ENCODE measurements at regions not wholly inside any gene's neighbourhood (a gene's known extent, or its start where the extent isn't known, plus 50 kb on each side); places are given as distances from the start of the nearest gene placed in this dataset.

GRCh38 chr3:72432246-72432645, 416.0 kb downstream of the SHQ1 start:
- DNase-seq (ENCODE audit: low read depth) = no peak

GRCh38 chr3:72429589-72430353, 418.5 kb downstream of the SHQ1 start:
- no peak for DNase-seq (ENCODE audit: low read depth)

GRCh38 chr3:72428803-72429202, 419.4 kb downstream of the SHQ1 start:
- no peak for DNase-seq (ENCODE audit: low read depth)

GRCh38 chr3:72427624-72428023, 420.6 kb downstream of the SHQ1 start:
- no peak for DNase-seq (ENCODE audit: low read depth)

GRCh38 chr3:72426618-72427397, 421.4 kb downstream of the SHQ1 start:
- DNase-seq (ENCODE audit: low read depth) = no peak

GRCh38 chr3:72423643-72424042, 424.6 kb downstream of the SHQ1 start:
- no peak for DNase-seq (ENCODE audit: low read depth)

- no peak for DNase-seq (ENCODE audit: low read depth)
Observed at GRCh38 chr3:72421786-72422185, 426.5 kb downstream of the SHQ1 start.

GRCh38 chr3:72421126-72421525, 427.1 kb downstream of the SHQ1 start:
- DNase-seq (ENCODE audit: low read depth) = no peak

GRCh38 chr3:72418856-72419255, 429.4 kb downstream of the SHQ1 start:
- no peak for DNase-seq (ENCODE audit: low read depth)

- DNase-seq (ENCODE audit: low read depth) = no peak
Observed at GRCh38 chr3:72418244-72418643, 430.0 kb downstream of the SHQ1 start.

GRCh38 chr3:72414481-72415016, 433.7 kb downstream of the SHQ1 start:
- DNase-seq (ENCODE audit: low read depth) = no peak

- no peak for DNase-seq (ENCODE audit: low read depth)
Observed at GRCh38 chr3:72413228-72413627, 435.0 kb downstream of the SHQ1 start.

GRCh38 chr3:72412340-72412956, 435.8 kb downstream of the SHQ1 start:
- no peak for DNase-seq (ENCODE audit: low read depth)

GRCh38 chr3:72411843-72412242, 436.4 kb downstream of the SHQ1 start:
- DNase-seq (ENCODE audit: low read depth) = no peak

GRCh38 chr3:72411126-72411525, 437.1 kb downstream of the SHQ1 start:
- DNase-seq (ENCODE audit: low read depth) = no peak

GRCh38 chr3:72408983-72409779, 439.1 kb downstream of the SHQ1 start:
- DNase-seq (ENCODE audit: low read depth) = no peak

- DNase-seq (ENCODE audit: low read depth) = no peak
Observed at GRCh38 chr3:72407766-72408165, 440.5 kb downstream of the SHQ1 start.

- DNase-seq (ENCODE audit: low read depth) = no peak
Observed at GRCh38 chr3:72405943-72406566, 442.2 kb downstream of the SHQ1 start.

GRCh38 chr3:72401005-72401545, 447.2 kb downstream of the SHQ1 start:
- DNase-seq (ENCODE audit: low read depth) = no peak

- no peak for DNase-seq (ENCODE audit: low read depth)
Observed at GRCh38 chr3:72398781-72399180, 449.5 kb downstream of the SHQ1 start.

GRCh38 chr3:72397586-72397985, 450.7 kb downstream of the SHQ1 start:
- DNase-seq (ENCODE audit: low read depth) = no peak

All from stimulated activated CD4-positive, alpha-beta T cell treated with anti-CD3 and anti-CD28 coated beads, Interleukin-2, amount 100 ng/mL, for 4 hours (primary cell).